GM12891 (cell line): ENCODE measurements at regions not wholly inside any gene's neighbourhood (a gene's known extent, or its start where the extent isn't known, plus 50 kb on each side); places are given as distances from the start of the nearest gene placed in this dataset.

Experiments used
- DNase-seq: peaks from one replicate; pipeline ENCODE4 v3.0.0; 2011; ENCODE audit warnings: low spot score; ENCODE audit not compliant: insufficient read length
- FAIRE-seq: peaks from 2 replicates; lab custom pipeline; 2011; peaks lifted over from hg19 to GRCh38; lab: Jason Lieb, UNC
- PAX5 ChIP-seq: IDR thresholded peaks from 2 replicates; pipeline ENCODE4 v1.6.1; 2011; ENCODE audit warnings: low read length, moderate library complexity, mild to moderate bottlenecking; ENCODE audit not compliant: insufficient read depth, severe bottlenecking
- POLR2A ChIP-seq: IDR thresholded peaks from 2 replicates; pipeline ENCODE4 v1.6.1; 2011; ENCODE audit warnings: low read depth, low read length, control low read depth
- POLR2AphosphoS5 ChIP-seq: IDR thresholded peaks from 2 replicates; pipeline ENCODE4 v1.6.1; 2011; ENCODE audit warnings: low read depth, low read length, control low read depth
- POU2F2 ChIP-seq: IDR thresholded peaks from 2 replicates; pipeline ENCODE4 v1.6.1; 2011; ENCODE audit warnings: low read depth, mild to moderate bottlenecking, control low read depth, low read length, moderate library complexity
- SPI1 ChIP-seq: IDR thresholded peaks from 2 replicates; pipeline ENCODE4 v1.6.1; 2011; ENCODE audit warnings: low read depth, low read length, control low read depth
- TAF1 ChIP-seq: IDR thresholded peaks from 2 replicates; pipeline ENCODE4 v1.6.1; 2011; ENCODE audit warnings: low read depth, low read length, control low read depth

- TF ChIP-seq POU2F2 (no peak), PAX5 (no peak), POLR2A (no peak), SPI1 (no peak), POLR2AphosphoS5 (no peak), TAF1 (no peak)
- no peak for DNase-seq
- FAIRE-seq = no peak
Observed at GRCh38 chr13:34207334-34207733, 389.4 kb downstream of the RFC3 start.

- no peak for TF ChIP-seq POLR2A
- TF ChIP-seq SPI1 = no peak
- TF ChIP-seq POU2F2 = no peak
- no peak for TF ChIP-seq PAX5
- no peak for TF ChIP-seq POLR2AphosphoS5
- no peak for TF ChIP-seq TAF1
- DNase-seq (no peak), FAIRE-seq (no peak)
Observed at GRCh38 chr13:34207872-34208271, 389.9 kb downstream of the RFC3 start.

- no peak for TF ChIP-seq POLR2AphosphoS5
- no peak for TF ChIP-seq TAF1
- TF ChIP-seq POU2F2 = no peak
- no peak for TF ChIP-seq POLR2A
- no peak for TF ChIP-seq SPI1
- TF ChIP-seq PAX5 = no peak
- DNase-seq = no peak
- no peak for FAIRE-seq
Observed at GRCh38 chr13:34208336-34208735, 390.4 kb downstream of the RFC3 start.

GRCh38 chr13:34210341-34210740 is 392.4 kb downstream of the RFC3 start:
- no peak for FAIRE-seq
- no peak for DNase-seq
- TF ChIP-seq POLR2AphosphoS5 (no peak), PAX5 (no peak), TAF1 (no peak), POLR2A (no peak), SPI1 (no peak), POU2F2 (no peak)

- FAIRE-seq (no peak), DNase-seq (no peak)
- no peak for TF ChIP-seq SPI1
- no peak for TF ChIP-seq POLR2A
- TF ChIP-seq POLR2AphosphoS5 = no peak
- no peak for TF ChIP-seq TAF1
- no peak for TF ChIP-seq PAX5
- no peak for TF ChIP-seq POU2F2
Observed at GRCh38 chr13:34214686-34215085, 396.7 kb downstream of the RFC3 start.

GRCh38 chr13:34216256-34216655 is 398.3 kb downstream of the RFC3 start:
- DNase-seq (no peak), FAIRE-seq (no peak)

GRCh38 chr13:34217343-34218025 is 399.5 kb downstream of the RFC3 start:
- FAIRE-seq = no peak
- no peak for TF ChIP-seq POLR2AphosphoS5
- no peak for TF ChIP-seq POLR2A
- TF ChIP-seq TAF1 = no peak
- no peak for TF ChIP-seq PAX5
- no peak for TF ChIP-seq SPI1
- TF ChIP-seq POU2F2 = no peak
- no peak for DNase-seq

More at GRCh38 chr13:34216256-34216655, 398.3 kb downstream of the RFC3 start:
- no peak for TF ChIP-seq SPI1
- TF ChIP-seq POLR2AphosphoS5 = no peak
- no peak for TF ChIP-seq POU2F2
- TF ChIP-seq TAF1 = no peak
- no peak for TF ChIP-seq PAX5
- TF ChIP-seq POLR2A = no peak

GRCh38 chr13:34223984-34224383 is 406.0 kb downstream of the RFC3 start:
- TF ChIP-seq TAF1 (no peak), SPI1 (no peak), POLR2A (no peak), POU2F2 (no peak), PAX5 (no peak), POLR2AphosphoS5 (no peak)
- FAIRE-seq = no peak
- no peak for DNase-seq

- FAIRE-seq (no peak), DNase-seq (no peak)
- TF ChIP-seq POU2F2 (no peak), POLR2A (no peak), POLR2AphosphoS5 (no peak), PAX5 (no peak), SPI1 (no peak), TAF1 (no peak)
Observed at GRCh38 chr13:34224877-34225276, 406.9 kb downstream of the RFC3 start.

GRCh38 chr13:34230271-34230670 is 412.3 kb downstream of the RFC3 start:
- DNase-seq = no peak
- TF ChIP-seq POU2F2 (no peak), POLR2A (no peak), TAF1 (no peak), PAX5 (no peak), POLR2AphosphoS5 (no peak), SPI1 (no peak)
- no peak for FAIRE-seq

GRCh38 chr13:34241332-34241731 is 423.4 kb downstream of the RFC3 start:
- no peak for TF ChIP-seq TAF1
- FAIRE-seq (no peak), DNase-seq (no peak)
